ENCODE measurements at regions not wholly inside any gene's neighbourhood (a gene's known extent, or its start where the extent isn't known, plus 50 kb on each side); places are given as distances from the start of the nearest gene placed in this dataset.

DNA sequence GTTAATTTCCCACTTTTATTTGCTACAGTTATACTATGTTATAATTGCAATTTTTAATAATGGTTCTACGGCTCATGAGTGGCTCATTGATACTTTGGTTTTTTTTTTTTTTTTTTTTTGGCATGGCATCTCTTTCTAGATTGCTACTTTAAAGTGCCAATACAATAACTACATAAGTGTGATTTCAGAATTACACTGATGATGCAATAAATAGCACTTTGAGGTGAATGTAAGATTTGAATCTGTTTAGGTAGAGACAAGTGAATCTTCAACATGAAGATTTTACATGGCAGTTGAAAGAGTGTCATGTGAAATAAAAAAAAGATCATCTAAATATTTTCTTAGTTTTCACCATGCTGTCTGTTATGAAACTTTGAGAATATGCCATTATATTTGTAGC lies 75.7 kb downstream of the KBTBD8 start:
- no peak overlapping the region for H3K4me2 ChIP-seq (replicated peaks; ENCODE audit: low read depth, low read length, poor library complexity, severe bottlenecking)
- intact Hi-C loops (cut with micrococcal nuclease) = no loop called here
- Mint-ChIP-seq H3K9me3 (ENCODE audit: insufficient read depth) (peaks cover 2% of the 10 kb centered on the region), H3K4me1 (peaks cover 23% of the 10 kb centered on the region), H3K27ac (no peak overlapping the region), H3K4me3 (no peak overlapping the region), H3K27me3 (no peaks in the 10 kb centered on the region)
- no CpG with 5 or more reads among the region's 1 CpG for WGBS (ENCODE audit: insufficient coverage)
- no peak overlapping the region for H3K9ac ChIP-seq (ENCODE audit: low read length)
- H2AFZ ChIP-seq (ENCODE audit: insufficient read depth, low read depth, low read length, poor library complexity, severe bottlenecking) = no peak overlapping the region
- H3K4me1 ChIP-seq (ENCODE audit: control insufficient read depth in 2 of 2, insufficient read depth in 2 of 2, low read length in 2 of 2) = peaks cover 5 to 7% of the 10 kb centered on the region in 2 donors
- ChIA-PET POLR2A (no interaction called here), CTCF (interaction anchor here (1.2 kb wide), 1 partner anchor 40 kb away, joined by 3 read pairs; no protein-coding TSS in a partner anchor)
- no peaks in the 10 kb centered on the region for H3K79me2 ChIP-seq (ENCODE audit: control insufficient read depth, insufficient read depth, low read length)
- ATAC-seq (ENCODE audit: low read depth) = no peak
- no peak overlapping the region for H3K27ac ChIP-seq (ENCODE audit: low read length in 2 of 2)
- no peaks in the 10 kb centered on the region for H3K36me3 ChIP-seq (replicated peaks in 1 of 2; ENCODE audit: control extremely low read depth in 1 of 2, control insufficient read depth in 1 of 2, extremely low read depth in 1 of 2, insufficient read depth in 2 of 2, low read length in 1 of 2)
- peaks cover 0 to 1% (median 0%) of the 10 kb centered on the region in 3 donors for H3K9me3 ChIP-seq (ENCODE audit: control extremely low read depth in 1 of 3, control insufficient read depth in 2 of 3, insufficient read depth in 1 of 3, low read length in 2 of 3)
- no peak overlapping the region for H3K4me3 ChIP-seq (ENCODE audit: control extremely low read depth in 1 of 5, extremely low read depth in 1 of 5, insufficient read depth in 1 of 5, low read depth in 2 of 5, low read length in 4 of 5)
- no peak for DNase-seq
- H3K27me3 ChIP-seq (replicated peaks in 1 of 4; ENCODE audit: control extremely low read depth in 1 of 4, control insufficient read depth in 3 of 4, insufficient read depth in 4 of 4, low read length in 3 of 4) = no peaks in the 10 kb centered on the region
- TF ChIP-seq, protein P1, sequence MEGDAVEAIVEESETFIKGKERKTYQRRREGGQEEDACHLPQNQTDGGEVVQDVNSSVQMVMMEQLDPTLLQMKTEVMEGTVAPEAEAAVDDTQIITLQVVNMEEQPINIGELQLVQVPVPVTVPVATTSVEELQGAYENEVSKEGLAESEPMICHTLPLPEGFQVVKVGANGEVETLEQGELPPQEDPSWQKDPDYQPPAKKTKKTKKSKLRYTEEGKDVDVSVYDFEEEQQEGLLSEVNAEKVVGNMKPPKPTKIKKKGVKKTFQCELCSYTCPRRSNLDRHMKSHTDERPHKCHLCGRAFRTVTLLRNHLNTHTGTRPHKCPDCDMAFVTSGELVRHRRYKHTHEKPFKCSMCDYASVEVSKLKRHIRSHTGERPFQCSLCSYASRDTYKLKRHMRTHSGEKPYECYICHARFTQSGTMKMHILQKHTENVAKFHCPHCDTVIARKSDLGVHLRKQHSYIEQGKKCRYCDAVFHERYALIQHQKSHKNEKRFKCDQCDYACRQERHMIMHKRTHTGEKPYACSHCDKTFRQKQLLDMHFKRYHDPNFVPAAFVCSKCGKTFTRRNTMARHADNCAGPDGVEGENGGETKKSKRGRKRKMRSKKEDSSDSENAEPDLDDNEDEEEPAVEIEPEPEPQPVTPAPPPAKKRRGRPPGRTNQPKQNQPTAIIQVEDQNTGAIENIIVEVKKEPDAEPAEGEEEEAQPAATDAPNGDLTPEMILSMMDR (IDR thresholded peaks at IDR 0.05) = no peak
- TF ChIP-seq EZH2 (IDR thresholded peaks at IDR 0.05; ENCODE audit: borderline replicate concordance, insufficient read depth, low read depth, low read length, poor library complexity, severe bottlenecking) = no peak
- H4K20me1 ChIP-seq (ENCODE audit: control insufficient read depth, insufficient read depth, low read length, poor library complexity, severe bottlenecking) = no peaks in the 10 kb centered on the region

DNA sequence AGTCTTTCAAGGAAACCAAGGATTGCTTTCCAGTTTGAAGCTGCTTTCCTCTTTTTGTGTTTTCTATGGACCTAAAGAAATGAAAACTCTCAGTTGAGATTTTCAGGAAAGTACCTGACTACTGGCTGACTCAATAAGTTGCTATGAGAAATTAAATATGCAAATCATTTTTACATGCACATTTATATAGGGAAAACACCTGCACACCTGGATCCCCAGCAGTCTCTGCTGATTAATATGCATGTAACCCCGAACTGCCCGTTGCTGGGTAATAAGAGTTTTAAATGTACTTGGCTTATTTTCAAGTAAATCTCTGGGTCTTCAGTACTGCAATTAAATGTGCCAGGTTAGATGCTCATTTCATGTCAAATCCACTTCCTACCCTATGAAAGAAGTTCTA lies 77.2 kb downstream of the KBTBD8 start:
- Mint-ChIP-seq H3K27ac (no peak overlapping the region), H3K4me3 (no peak overlapping the region)
- no peak for ATAC-seq (ENCODE audit: low read depth)

More for the DNA sequence above, 77.2 kb downstream of the KBTBD8 start:
- Histone ChIP-seq H3K4me3 (ENCODE audit: control extremely low read depth in 1 of 5, extremely low read depth in 1 of 5, insufficient read depth in 1 of 5, low read depth in 2 of 5, low read length in 4 of 5) (no peak overlapping the region), H3K36me3 (replicated peaks in 1 of 2; ENCODE audit: control extremely low read depth in 1 of 2, control insufficient read depth in 1 of 2, extremely low read depth in 1 of 2, insufficient read depth in 2 of 2, low read length in 1 of 2) (no peaks in the 10 kb centered on the region), H3K27me3 (replicated peaks in 1 of 4; ENCODE audit: control extremely low read depth in 1 of 4, control insufficient read depth in 3 of 4, insufficient read depth in 4 of 4, low read length in 3 of 4) (no peaks in the 10 kb centered on the region), H2AFZ (ENCODE audit: insufficient read depth, low read depth, low read length, poor library complexity, severe bottlenecking) (no peak overlapping the region), H3K9ac (ENCODE audit: low read length) (no peak overlapping the region), H3K9me3 (ENCODE audit: control extremely low read depth in 1 of 3, control insufficient read depth in 2 of 3, insufficient read depth in 1 of 3, low read length in 2 of 3) (peaks cover 0 to 2% (median 0%) of the 10 kb centered on the region in 3 donors), H3K27ac (ENCODE audit: low read length in 2 of 2) (no peak overlapping the region), H3K4me1 (ENCODE audit: control insufficient read depth in 2 of 2, insufficient read depth in 2 of 2, low read length in 2 of 2) (peaks cover 5 to 7% of the 10 kb centered on the region in 2 donors), H4K20me1 (ENCODE audit: control insufficient read depth, insufficient read depth, low read length, poor library complexity, severe bottlenecking) (no peaks in the 10 kb centered on the region), H3K79me2 (ENCODE audit: control insufficient read depth, insufficient read depth, low read length) (no peaks in the 10 kb centered on the region), H3K4me2 (replicated peaks; ENCODE audit: low read depth, low read length, poor library complexity, severe bottlenecking) (no peak overlapping the region)
- DNase-seq = peak; percentile 13
- POLR2A ChIA-PET = no interaction called here
- TF ChIP-seq, protein P1 (IDR thresholded peaks at IDR 0.05) = no peak
- no peak for TF ChIP-seq EZH2 (IDR thresholded peaks at IDR 0.05; ENCODE audit: borderline replicate concordance, insufficient read depth, low read depth, low read length, poor library complexity, severe bottlenecking)
- no CpG with 5 or more reads among the region's 2 CpGs for WGBS (ENCODE audit: insufficient coverage)
- Mint-ChIP-seq H3K27me3 (no peaks in the 10 kb centered on the region), H3K9me3 (ENCODE audit: insufficient read depth) (peaks cover 2% of the 10 kb centered on the region), H3K4me1 (peaks cover 18% of the 10 kb centered on the region)
- intact Hi-C loops (cut with micrococcal nuclease) = no loop called here
- CTCF ChIA-PET = interaction anchor here (0.6 kb wide), 1 partner anchor 38 kb away, joined by 3 read pairs; no protein-coding TSS in a partner anchor
